SU-DHL-6 (cell line): ENCODE measurements at regions not wholly inside any gene's neighbourhood (a gene's known extent, or its start where the extent isn't known, plus 50 kb on each side); places are given as distances from the start of the nearest gene placed in this dataset.

Source experiments
- CTCF ChIP-seq: fragments of 200-600 bp; sonication (generic); IDR thresholded peaks from one replicate; pipeline ENCODE4 v1.5.1; 2017; ENCODE audit warnings: antibody characterized with exemption, mild to moderate bottlenecking, low read length, moderate library complexity; ENCODE audit not compliant: insufficient read depth, poor library complexity, severe bottlenecking
- EZH2phosphoT487 ChIP-seq: fragments of 200-600 bp; sonication (generic), shearing (Covaris generic); conservative IDR thresholded peaks from 2 replicates; pipeline ENCODE4 v1.6.1; 2018; ENCODE audit warnings: mild to moderate bottlenecking, antibody characterized with exemption, low read length, moderate library complexity, mixed read lengths

- TF ChIP-seq EZH2phosphoT487 (no peak), CTCF (no peak)
Measured at GRCh38 chr22:27088026-27088425, 430.6 kb downstream of the MIAT start.
